ENCODE measurements at regions not wholly inside any gene's neighbourhood (a gene's known extent, or its start where the extent isn't known, plus 50 kb on each side); places are given as distances from the start of the nearest gene placed in this dataset.
"Not testable (repeated sequence)": the region's sequence is repeated elsewhere in the genome, so short reads cannot be mapped to it uniquely, and the experiment has no call there.

- DNase-seq (ENCODE audit: low spot score), result no peak
Measured at GRCh38 chr18:38790303-38790702, 1224.7 kb upstream of the CELF4 start.

GRCh38 chr18:38789141-38789540 lies 1223.5 kb upstream of the CELF4 start:
- DNase-seq (ENCODE audit: low spot score), result no peak
- TF ChIP-seq CTCF (IDR thresholded peaks at IDR 0.05; ENCODE audit: extremely low read depth, insufficient read depth, missing control alignments), result no peak
- in situ Hi-C loops (cut with MboI; ENCODE audit: low pct_unique_long_range_greater_than_20kb, low sequenced_read_pairs, unreplicated experiment), result no loop called here

More at GRCh38 chr18:38790303-38790702, 1224.7 kb upstream of the CELF4 start:
- TF ChIP-seq CTCF (IDR thresholded peaks at IDR 0.05; ENCODE audit: extremely low read depth, insufficient read depth, missing control alignments), result peak; percentile 17
- in situ Hi-C loops (cut with MboI; ENCODE audit: low pct_unique_long_range_greater_than_20kb, low sequenced_read_pairs, unreplicated experiment), result no loop called here

DNA sequence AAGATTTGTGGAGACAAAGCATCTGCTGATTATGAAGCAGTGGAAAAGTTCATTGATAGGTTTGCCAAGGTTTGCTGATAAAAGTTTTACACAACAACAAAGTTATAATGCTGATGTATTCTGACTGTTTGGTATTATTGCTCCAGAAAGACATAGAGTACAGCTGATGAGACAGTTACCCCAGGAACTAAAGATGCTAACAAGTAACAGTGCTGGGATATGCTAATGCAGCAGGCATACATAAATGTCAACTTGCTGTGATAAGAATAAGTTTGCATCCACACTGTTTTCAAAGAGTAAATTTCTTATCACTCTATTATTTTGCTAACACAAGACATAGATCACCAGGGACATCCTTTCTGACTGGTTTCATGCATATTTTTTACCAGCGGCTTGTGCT lies 1221.3 kb upstream of the CELF4 start:
- no peak for DNase-seq (ENCODE audit: low spot score)
- in situ Hi-C loops (cut with MboI; ENCODE audit: low pct_unique_long_range_greater_than_20kb, low sequenced_read_pairs, unreplicated experiment), result no loop called here
- no peak for TF ChIP-seq CTCF (IDR thresholded peaks at IDR 0.05; ENCODE audit: extremely low read depth, insufficient read depth, missing control alignments)

DNA sequence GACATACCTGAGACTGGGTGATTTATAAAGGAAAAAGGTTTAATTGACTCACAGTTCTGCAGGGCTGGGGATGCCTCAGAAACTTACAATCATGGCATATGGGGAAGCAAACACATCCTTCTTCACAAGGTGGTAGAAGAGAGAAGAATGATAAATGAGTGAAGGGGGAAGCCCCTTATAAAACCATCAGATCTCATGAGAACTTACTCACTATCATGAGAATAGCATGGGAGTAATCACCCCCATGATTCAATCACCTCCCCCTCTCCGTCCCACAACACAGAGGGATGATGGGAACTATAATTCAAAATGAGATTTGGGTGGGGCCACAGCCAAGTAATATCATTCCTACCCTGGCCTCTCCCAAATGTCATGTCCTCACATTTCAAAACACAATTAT lies 1206.0 kb upstream of the CELF4 start:
- DNase-seq (ENCODE audit: low spot score); in situ Hi-C loops (cut with MboI; ENCODE audit: low pct_unique_long_range_greater_than_20kb, low sequenced_read_pairs, unreplicated experiment): not testable (repeated sequence)

DNA sequence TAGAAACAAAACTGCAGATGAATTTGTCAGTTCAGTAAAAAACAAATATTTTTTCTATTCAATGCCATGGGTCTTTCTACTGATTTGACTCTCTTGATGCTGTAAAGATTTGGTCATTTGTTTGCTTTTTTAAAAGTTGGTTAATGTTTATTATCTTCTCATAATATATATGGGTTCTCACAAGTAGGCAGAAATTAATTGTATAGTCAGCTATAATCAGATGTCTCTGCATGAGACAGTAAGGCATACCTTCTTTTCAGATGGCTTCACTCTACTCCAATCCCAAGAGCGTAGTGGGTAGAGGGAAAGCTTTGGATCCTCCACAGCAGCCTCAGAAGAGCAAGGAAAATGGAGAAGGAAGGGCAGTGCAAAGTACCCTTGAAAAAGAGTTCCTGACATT lies 1202.9 kb upstream of the CELF4 start:
- DNase-seq (ENCODE audit: low spot score), result no peak
- in situ Hi-C loops (cut with MboI; ENCODE audit: low pct_unique_long_range_greater_than_20kb, low sequenced_read_pairs, unreplicated experiment), result no loop called here
- no peak for TF ChIP-seq CTCF (IDR thresholded peaks at IDR 0.05; ENCODE audit: extremely low read depth, insufficient read depth, missing control alignments)

DNA sequence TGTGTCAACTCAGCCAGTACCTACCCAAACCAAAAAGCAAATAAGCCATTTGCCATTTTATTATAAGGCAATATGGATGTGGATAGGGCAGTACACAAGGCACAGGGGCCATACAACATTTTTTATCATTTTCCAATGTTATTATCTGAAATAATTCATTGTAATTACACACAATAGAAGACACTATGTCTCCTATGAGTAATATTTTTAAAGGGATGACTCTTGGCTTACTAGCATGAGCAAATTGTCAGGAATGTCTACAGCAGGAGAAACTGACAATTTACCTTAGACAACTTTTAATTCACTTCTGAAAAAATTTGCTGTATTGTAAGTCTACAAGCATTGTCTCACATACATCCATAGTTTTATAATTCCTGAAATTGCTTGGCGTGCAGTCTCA lies 1193.9 kb upstream of the CELF4 start:
- in situ Hi-C loops (cut with MboI; ENCODE audit: low pct_unique_long_range_greater_than_20kb, low sequenced_read_pairs, unreplicated experiment), result no loop called here
- no peak for DNase-seq (ENCODE audit: low spot score)
- TF ChIP-seq CTCF (IDR thresholded peaks at IDR 0.05; ENCODE audit: extremely low read depth, insufficient read depth, missing control alignments), result no peak

DNA sequence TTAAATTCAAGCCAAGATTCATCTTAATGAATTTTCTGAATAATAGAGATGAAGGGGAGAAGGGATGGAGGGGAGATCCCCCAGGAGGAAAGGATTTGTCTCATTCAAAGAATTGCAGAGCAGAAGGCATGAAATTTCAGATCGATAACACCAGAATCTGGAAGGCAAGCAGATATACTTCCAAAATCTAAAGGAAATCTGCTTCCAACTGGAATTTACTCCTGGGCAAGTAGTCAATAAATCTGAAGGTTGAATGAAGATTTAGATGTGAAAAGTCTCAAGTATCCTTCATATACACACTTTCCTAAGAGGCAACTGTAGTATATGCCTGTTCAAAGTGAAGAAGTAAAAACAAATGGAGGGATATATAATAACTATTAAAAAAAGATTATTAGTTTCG lies 1190.8 kb upstream of the CELF4 start:
- in situ Hi-C loops (cut with MboI; ENCODE audit: low pct_unique_long_range_greater_than_20kb, low sequenced_read_pairs, unreplicated experiment), result no loop called here
- DNase-seq (ENCODE audit: low spot score), result no peak
- TF ChIP-seq CTCF (IDR thresholded peaks at IDR 0.05; ENCODE audit: extremely low read depth, insufficient read depth, missing control alignments), result no peak
